Breast epithelium (tissue), 3 donors: ENCODE measurements at regions not wholly inside any gene's neighbourhood (a gene's known extent, or its start where the extent isn't known, plus 50 kb on each side); places are given as distances from the start of the nearest gene placed in this dataset.

ENCODE experiments used
- POLR2A ChIP-seq: fragments of 450-650 bp; IDR thresholded peaks from one replicate; pipeline ENCODE4 v1.6.1; 2016; ENCODE audit warnings: antibody characterized with exemption, mild to moderate bottlenecking, moderate library complexity
- TF ChIP-seq, protein P1 (sequence below), 3 donors: fragments of 450-650 bp; IDR thresholded peaks; one replicate each; pipeline ENCODE4 v1.5.1; 2016 to 2017; ENCODE audit warnings: antibody characterized with exemption in 3 of 3, mild to moderate bottlenecking in 3 of 3, moderate library complexity in 3 of 3

DNA sequence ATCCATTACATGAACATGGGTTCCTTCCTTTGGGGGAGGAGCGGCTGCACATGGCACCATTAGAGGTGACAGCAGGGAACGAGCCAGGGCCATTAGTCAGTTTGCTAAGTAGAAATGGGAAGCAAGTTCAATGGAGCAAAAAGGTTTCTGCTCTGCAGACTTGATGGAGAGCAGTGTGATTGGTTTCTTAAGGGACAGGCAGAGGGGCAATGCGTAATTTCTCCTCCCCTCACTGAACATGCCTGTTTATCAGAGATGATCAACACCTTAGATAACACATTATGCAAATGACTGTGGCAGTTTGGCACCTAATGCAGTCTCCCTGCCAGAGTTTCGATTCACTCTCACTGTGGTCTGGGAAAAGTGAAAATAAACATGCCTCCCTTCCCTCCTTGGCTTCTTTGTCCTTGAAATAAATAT lies 414.5 kb downstream of the STK39 start:
- TF ChIP-seq, protein P1, sequence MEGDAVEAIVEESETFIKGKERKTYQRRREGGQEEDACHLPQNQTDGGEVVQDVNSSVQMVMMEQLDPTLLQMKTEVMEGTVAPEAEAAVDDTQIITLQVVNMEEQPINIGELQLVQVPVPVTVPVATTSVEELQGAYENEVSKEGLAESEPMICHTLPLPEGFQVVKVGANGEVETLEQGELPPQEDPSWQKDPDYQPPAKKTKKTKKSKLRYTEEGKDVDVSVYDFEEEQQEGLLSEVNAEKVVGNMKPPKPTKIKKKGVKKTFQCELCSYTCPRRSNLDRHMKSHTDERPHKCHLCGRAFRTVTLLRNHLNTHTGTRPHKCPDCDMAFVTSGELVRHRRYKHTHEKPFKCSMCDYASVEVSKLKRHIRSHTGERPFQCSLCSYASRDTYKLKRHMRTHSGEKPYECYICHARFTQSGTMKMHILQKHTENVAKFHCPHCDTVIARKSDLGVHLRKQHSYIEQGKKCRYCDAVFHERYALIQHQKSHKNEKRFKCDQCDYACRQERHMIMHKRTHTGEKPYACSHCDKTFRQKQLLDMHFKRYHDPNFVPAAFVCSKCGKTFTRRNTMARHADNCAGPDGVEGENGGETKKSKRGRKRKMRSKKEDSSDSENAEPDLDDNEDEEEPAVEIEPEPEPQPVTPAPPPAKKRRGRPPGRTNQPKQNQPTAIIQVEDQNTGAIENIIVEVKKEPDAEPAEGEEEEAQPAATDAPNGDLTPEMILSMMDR (IDR thresholded peaks at IDR 0.05) = no peak
- no peak for TF ChIP-seq POLR2A
